ENCODE measurements at regions not wholly inside any gene's neighbourhood (a gene's known extent, or its start where the extent isn't known, plus 50 kb on each side); places are given as distances from the start of the nearest gene placed in this dataset.

DNA sequence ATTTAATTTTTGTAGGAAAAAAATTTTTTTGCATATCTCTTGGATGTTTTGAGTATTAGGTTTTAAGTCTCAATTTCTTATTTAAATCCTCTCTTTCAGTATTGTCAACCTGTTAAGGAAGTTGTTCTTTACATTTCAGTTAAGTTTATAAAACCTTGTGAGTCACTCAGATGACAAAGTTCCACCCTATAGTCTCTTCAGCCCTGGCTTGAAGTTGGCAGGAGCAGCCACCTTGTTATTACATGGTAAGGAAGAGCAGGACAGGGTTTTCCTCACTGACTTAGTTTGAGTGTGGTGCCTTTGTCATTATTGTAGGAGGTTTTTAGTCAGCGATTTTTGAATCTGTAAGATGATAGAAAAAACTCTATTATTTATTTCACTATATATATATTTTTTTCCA, 2143.9 kb downstream of the MRPL39 start:
- TF ChIP-seq ZNF416 (tag by site-specific recombination; IDR thresholded peaks at IDR 0.05) = no peak
- no peak for TF ChIP-seq CTCF (tag by site-specific recombination; IDR thresholded peaks at IDR 0.05)
- no peak for TF ChIP-seq ZNF530 (tag by site-specific recombination; IDR thresholded peaks at IDR 0.05; ENCODE audit: low read depth)
- TF ChIP-seq RBAK (tag by site-specific recombination; IDR thresholded peaks at IDR 0.05) = no peak
- TF ChIP-seq ZNF449 (tag by site-specific recombination; IDR thresholded peaks at IDR 0.05) = no peak

Measured in HEK293 (cell line).